Neuron (in vitro differentiated cells): ENCODE measurements at regions not wholly inside any gene's neighbourhood (a gene's known extent, or its start where the extent isn't known, plus 50 kb on each side); places are given as distances from the start of the nearest gene placed in this dataset.
"Not testable (repeated sequence)": the region's sequence is repeated elsewhere in the genome, so short reads cannot be mapped to it uniquely, and the experiment has no call there.

Source experiments
- H2AFZ ChIP-seq: one replicate; pipeline ENCODE4 v1.6.1; 2013; ENCODE audit warnings: low read depth, mild to moderate bottlenecking, inconsistent platforms, low read length, moderate library complexity
- H3K27me3 ChIP-seq: one replicate; pipeline ENCODE4 v1.6.1; 2013; ENCODE audit warnings: low read length; ENCODE audit not compliant: insufficient read depth
- H3K36me3 ChIP-seq: one replicate; pipeline ENCODE4 v1.6.1; 2013; ENCODE audit warnings: low read length; ENCODE audit not compliant: insufficient read depth
- H3K4me1 ChIP-seq: one replicate; pipeline ENCODE4 v1.6.1; 2013; ENCODE audit warnings: low read length; ENCODE audit not compliant: insufficient read depth
- H3K4me3 ChIP-seq: 2 replicates; pipeline ENCODE4 v1.5.1; 2013; ENCODE audit warnings: mild to moderate bottlenecking, low read length, moderate library complexity
- H3K9me3 ChIP-seq: one replicate; pipeline ENCODE4 v1.6.1; 2013; ENCODE audit warnings: low read length

- no peak overlapping the region for H2AFZ ChIP-seq
- H3K4me1 ChIP-seq, result no peaks in the 10 kb centered on the region
- H3K9me3 ChIP-seq, result no peaks in the 10 kb centered on the region
- no peaks in the 10 kb centered on the region for H3K36me3 ChIP-seq
- H3K4me3 ChIP-seq, result no peak overlapping the region
- peaks cover 2% of the 10 kb centered on the region for H3K27me3 ChIP-seq
These were observed 140.2 kb downstream of the SLC24A2 start for GRCh38 chr9:19648672-19649071.

GRCh38 chr9:19643875-19644274 is 145.0 kb downstream of the SLC24A2 start:
- no peaks in the 10 kb centered on the region for H3K4me1 ChIP-seq
- H3K9me3 ChIP-seq, result no peaks in the 10 kb centered on the region
- H2AFZ ChIP-seq, result no peak overlapping the region
- H3K27me3 ChIP-seq, result peaks cover 2% of the 10 kb centered on the region
- no peaks in the 10 kb centered on the region for H3K36me3 ChIP-seq
- no peak overlapping the region for H3K4me3 ChIP-seq

GRCh38 chr9:19642256-19642655 is 146.6 kb downstream of the SLC24A2 start:
- Histone ChIP-seq H3K4me1 (no peaks in the 10 kb centered on the region), H3K36me3 (no peaks in the 10 kb centered on the region), H3K4me3 (no peak overlapping the region), H3K27me3 (no peaks in the 10 kb centered on the region), H3K9me3 (no peaks in the 10 kb centered on the region), H2AFZ (no peak overlapping the region)

DNA sequence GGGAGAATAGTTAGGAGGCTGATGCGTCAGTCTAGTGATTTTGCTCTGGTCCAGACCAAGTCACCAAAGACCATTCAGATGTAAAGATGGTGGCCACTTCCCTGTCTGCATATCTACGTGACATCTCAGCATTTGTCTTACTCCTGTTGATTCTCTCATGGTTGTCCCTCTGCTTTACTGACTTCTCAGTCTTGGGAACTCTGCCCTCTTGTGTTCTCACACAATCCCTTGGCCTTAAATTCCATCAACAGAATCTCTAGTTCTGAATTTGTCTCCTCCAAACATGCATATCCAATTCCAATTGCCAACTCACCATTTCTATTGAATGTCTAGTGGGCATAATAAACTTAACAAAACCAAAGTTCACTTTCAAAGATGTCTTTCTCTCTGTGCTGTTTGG is 147.8 kb downstream of the SLC24A2 start:
- Histone ChIP-seq H2AFZ (no peak overlapping the region), H3K36me3 (no peaks in the 10 kb centered on the region), H3K4me1 (no peaks in the 10 kb centered on the region), H3K4me3 (no peak overlapping the region), H3K27me3 (no peaks in the 10 kb centered on the region), H3K9me3 (no peaks in the 10 kb centered on the region)

DNA sequence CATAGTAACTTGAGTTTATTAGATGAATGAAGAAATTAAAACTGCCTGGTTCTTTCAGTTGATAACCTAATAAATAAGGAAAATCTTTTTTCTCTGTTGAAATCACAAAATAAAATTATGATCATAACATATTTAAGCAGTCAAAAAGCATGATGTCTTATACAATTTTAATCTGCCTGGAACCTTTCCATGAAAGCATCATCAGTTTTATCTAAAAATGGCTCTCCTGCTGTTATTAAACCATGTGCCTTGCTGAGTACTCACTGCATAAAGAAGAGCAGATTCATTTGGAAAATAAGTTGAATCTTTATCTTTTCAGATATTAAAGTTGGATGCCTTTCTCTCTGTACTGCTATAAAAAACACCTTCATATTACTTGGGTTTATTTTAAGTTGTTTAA is 148.8 kb downstream of the SLC24A2 start:
- Histone ChIP-seq H3K36me3 (no peaks in the 10 kb centered on the region), H3K4me3 (no peak overlapping the region), H3K9me3 (no peaks in the 10 kb centered on the region), H3K4me1 (no peaks in the 10 kb centered on the region), H3K27me3 (no peaks in the 10 kb centered on the region), H2AFZ (no peak overlapping the region)

GRCh38 chr9:19637084-19637483 is 151.8 kb downstream of the SLC24A2 start:
- no peaks in the 10 kb centered on the region for H3K27me3 ChIP-seq
- H3K4me1 ChIP-seq, result no peaks in the 10 kb centered on the region
- H3K36me3 ChIP-seq, result no peaks in the 10 kb centered on the region
- no peak overlapping the region for H3K4me3 ChIP-seq
- no peak overlapping the region for H2AFZ ChIP-seq
- H3K9me3 ChIP-seq, result no peaks in the 10 kb centered on the region

DNA sequence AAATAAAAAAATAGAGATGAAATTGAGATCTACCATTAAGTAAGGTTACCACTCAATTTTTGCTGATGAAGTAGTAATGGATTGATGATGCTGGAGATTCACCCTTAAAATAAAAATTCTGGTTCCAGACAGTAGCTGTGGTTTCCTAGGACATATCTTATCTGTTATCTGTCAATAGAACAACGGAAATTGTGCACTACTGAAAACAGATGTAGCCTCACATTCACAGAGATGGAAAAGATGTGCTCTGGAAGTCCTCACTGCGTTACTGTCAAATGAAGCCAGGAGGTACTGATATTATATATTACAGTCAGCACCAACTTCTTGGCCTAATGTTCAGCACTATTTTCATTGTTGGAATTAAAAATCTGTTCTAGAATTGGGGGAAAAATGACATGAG is 154.0 kb downstream of the SLC24A2 start:
- H3K36me3 ChIP-seq, result no peaks in the 10 kb centered on the region
- H3K9me3 ChIP-seq, result no peaks in the 10 kb centered on the region
- no peaks in the 10 kb centered on the region for H3K27me3 ChIP-seq
- no peak overlapping the region for H3K4me3 ChIP-seq
- H2AFZ ChIP-seq, result no peak overlapping the region
- H3K4me1 ChIP-seq, result no peaks in the 10 kb centered on the region

DNA sequence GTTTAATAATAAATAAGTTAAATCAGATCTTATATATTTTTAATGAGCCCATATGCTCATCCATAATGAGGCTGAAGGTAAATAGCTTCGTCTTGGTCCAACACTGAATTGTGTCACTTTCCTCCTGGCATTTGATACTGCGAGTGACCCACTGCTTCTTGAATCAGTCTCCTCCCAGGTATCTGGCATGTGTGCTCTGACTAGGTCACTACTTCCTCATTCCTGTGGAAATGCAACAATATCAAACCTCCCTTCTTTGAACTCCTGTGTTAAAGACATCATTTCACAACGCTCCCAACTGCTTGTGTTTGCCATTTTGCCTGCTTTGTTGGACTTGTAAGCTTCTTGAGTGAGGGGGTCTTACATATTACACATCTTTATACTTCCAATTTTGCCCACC is 157.7 kb downstream of the SLC24A2 start:
- no peak overlapping the region for H3K4me3 ChIP-seq
- no peak overlapping the region for H2AFZ ChIP-seq
- H3K27me3 ChIP-seq, result no peaks in the 10 kb centered on the region
- no peaks in the 10 kb centered on the region for H3K4me1 ChIP-seq
- H3K36me3 ChIP-seq, result no peaks in the 10 kb centered on the region
- H3K9me3 ChIP-seq, result no peaks in the 10 kb centered on the region

DNA sequence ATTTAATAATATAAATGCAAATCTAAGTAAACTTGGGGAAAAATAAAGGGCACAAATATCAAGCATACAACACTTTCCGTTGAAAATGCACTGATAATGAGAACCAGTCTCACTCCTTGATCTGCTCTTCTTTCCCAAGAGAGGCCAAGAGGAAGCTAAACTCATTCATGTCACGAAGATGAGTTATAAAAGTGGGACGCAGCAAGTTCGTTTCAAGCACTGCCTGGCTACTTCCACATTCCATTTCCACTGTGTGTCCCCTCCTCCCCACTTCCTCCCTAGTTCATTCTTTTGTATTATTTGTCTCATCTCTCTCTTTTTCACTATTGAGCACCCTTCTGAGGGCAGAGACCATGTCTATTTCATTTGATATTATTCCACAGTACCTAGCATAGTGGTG is 158.1 kb downstream of the SLC24A2 start:
- Histone ChIP-seq H3K4me3 (no peak overlapping the region), H3K4me1 (no peaks in the 10 kb centered on the region), H3K36me3 (no peaks in the 10 kb centered on the region), H2AFZ (no peak overlapping the region), H3K9me3 (no peaks in the 10 kb centered on the region), H3K27me3 (no peaks in the 10 kb centered on the region)

GRCh38 chr9:19629488-19629887 is 159.3 kb downstream of the SLC24A2 start:
- Histone ChIP-seq H3K36me3 (no peaks in the 10 kb centered on the region), H3K4me3 (no peak overlapping the region), H3K9me3 (no peaks in the 10 kb centered on the region), H3K27me3 (no peaks in the 10 kb centered on the region), H2AFZ (no peak overlapping the region), H3K4me1 (no peaks in the 10 kb centered on the region)

DNA sequence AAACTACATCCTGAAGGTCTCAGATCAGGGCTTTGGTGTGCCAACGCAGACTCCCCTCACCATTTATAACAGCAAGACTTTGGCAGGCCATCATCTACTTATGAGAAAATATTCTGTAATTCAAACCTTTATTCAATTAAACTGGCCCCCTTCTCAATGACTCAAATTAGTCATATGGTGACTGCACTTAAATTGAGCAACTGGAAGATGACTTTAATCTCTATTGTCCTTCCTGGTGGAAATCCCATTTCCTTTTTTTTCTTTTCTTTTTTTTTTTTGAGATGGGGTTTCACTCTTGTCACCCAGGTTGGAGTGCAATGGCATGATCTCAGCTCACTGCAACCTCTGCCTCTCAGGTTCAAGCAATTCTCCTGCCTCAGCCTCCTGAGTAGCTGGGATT is 163.4 kb downstream of the SLC24A2 start:
- H2AFZ ChIP-seq, H3K9me3 ChIP-seq, H3K4me1 ChIP-seq, H3K36me3 ChIP-seq, H3K27me3 ChIP-seq, H3K4me3 ChIP-seq: not testable (repeated sequence)

- H3K27me3 ChIP-seq, result no peaks in the 10 kb centered on the region
- H3K36me3 ChIP-seq, result no peaks in the 10 kb centered on the region
- H3K9me3 ChIP-seq, result no peaks in the 10 kb centered on the region
- no peaks in the 10 kb centered on the region for H3K4me1 ChIP-seq
- H3K4me3 ChIP-seq, result no peak overlapping the region
- no peak overlapping the region for H2AFZ ChIP-seq
These were observed 164.3 kb downstream of the SLC24A2 start for GRCh38 chr9:19624519-19624918.

- H3K4me1 ChIP-seq, result no peaks in the 10 kb centered on the region
- peaks cover 3% of the 10 kb centered on the region for H3K27me3 ChIP-seq
- H3K36me3 ChIP-seq, result no peaks in the 10 kb centered on the region
- H3K4me3 ChIP-seq, result no peak overlapping the region
- no peaks in the 10 kb centered on the region for H3K9me3 ChIP-seq
- no peak overlapping the region for H2AFZ ChIP-seq
These were observed 164.9 kb downstream of the SLC24A2 start for GRCh38 chr9:19623941-19624340.

DNA sequence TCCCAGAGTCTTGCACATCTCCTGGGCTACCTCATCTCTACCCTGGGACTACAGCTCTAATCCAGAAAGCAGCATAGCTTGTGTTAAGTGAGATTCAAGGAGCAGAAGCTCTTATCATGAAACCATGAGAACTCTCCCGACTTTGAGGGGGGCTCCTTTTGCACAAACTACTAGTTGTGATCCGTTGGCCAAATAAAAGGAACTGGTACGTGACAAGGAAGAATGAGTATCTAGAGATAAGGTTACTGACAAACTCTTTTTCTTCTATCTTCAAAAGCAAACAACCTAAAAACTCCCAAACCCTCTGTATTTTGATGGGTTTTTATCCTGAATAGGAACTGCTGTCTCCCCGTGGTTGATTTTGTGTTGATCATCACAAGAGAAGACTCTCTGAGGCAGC is 168.5 kb downstream of the SLC24A2 start:
- Histone ChIP-seq H3K9me3 (no peaks in the 10 kb centered on the region), H3K4me1 (no peaks in the 10 kb centered on the region), H3K36me3 (no peaks in the 10 kb centered on the region), H3K27me3 (peaks cover 3% of the 10 kb centered on the region), H3K4me3 (no peak overlapping the region), H2AFZ (no peak overlapping the region)
